HG03039 (cell line): ENCODE measurements at regions not wholly inside any gene's neighbourhood (a gene's known extent, or its start where the extent isn't known, plus 50 kb on each side); places are given as distances from the start of the nearest gene placed in this dataset.

Experiments used
- ATAC-seq: cut with Tn5 transposase; IDR thresholded peaks from one replicate; pipeline ENCODE4 v1.9.1; 2021; ENCODE audit warnings: mild to moderate bottlenecking, moderate library complexity; ENCODE audit not compliant: unreplicated experiment

GRCh38 chrX:140848800-140849199 is 139.2 kb downstream of the LINC00632 start:
- ATAC-seq = no peak

DNA sequence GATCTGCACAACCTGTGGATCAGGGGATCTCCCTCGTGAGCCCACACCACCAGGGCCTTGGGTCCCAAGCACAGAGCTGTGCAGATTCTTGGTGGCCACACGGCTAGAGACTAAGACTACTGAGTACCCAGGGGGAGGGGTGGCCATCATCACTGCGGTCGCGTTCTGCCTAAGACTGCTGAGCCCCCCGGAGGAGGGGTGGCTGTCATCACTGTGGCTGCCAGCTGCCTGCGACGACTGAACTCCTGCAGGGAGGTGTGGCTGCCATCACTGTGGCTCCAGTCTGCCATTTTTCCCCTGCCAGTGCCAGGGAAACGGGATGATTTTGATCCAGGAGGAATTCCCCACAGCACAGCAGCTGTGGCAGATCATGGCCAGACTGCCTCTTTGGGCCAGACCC is 141.7 kb upstream of the SPANXB1 start:
- ATAC-seq = no peak

DNA sequence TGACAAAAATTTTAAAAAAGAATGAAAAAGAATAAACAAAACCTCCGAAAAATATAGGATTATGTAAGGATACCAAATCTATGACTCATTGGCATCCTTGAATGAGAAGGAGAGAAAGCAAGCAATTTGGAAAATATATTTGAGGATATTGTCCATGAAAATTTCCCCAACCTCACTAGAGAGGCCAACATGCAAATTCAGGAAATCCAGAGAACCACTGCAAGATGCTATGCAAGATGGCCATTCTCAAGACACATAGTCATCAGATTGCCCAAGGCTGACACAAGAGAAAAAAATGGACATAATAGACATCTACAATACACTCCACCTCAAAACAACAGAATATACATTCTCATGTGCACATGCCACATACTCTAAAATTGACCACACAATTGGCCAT is 135.9 kb upstream of the SPANXB1 start:
- ATAC-seq = no peak

DNA sequence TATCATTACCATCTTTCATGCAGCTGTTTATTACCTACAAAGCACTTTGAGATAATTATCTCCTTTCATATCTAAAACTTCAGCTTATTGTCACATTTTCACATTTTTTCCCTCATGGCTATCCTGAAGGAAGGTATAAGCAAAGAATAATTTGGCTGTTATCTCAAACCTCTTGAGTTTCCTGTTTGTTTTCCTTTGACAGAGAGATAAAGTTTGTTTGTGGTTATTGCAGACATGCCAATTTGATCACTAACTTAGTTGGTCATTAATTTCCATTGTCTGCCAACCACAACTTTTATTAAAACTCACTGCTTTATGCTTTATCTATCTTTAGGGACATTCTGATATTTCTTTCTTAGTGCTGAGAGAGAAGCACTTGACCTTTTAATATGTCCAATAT is 89.8 kb upstream of the SPANXB1 start:
- no peak for ATAC-seq

DNA sequence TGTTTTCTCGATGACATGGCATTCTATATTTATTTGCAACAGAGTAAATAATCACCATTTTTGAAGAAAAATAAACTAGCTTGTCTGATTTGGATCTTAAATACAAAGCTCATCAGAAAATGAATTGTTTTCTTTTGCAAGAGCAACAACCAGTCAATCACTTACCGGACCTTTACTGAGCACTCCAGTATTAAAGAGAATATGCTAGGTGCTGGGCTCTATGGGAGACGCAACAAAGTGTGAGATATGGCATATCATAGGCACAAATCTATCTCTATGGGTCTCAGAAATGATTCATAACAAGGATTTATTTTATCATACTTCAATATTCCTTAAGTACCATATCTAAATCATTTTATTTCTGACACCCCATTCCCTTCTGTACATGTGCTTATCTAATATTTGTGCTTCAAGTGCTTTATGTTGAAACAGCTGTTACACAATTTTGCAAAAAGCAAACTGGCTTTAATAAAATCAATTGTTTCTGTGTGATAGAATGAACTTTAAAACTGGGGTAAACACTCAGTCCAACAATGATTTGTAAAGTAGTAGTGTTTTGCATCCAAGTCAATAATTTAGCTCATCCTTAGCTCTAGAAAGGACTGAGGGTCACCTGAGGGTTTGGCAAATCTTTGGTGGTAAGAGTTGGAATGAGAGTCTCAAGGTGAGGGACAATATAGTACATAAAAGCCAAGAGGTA is 88.4 kb upstream of the SPANXB1 start:
- ATAC-seq = no peak

GRCh38 chrX:140916872-140917271 is 85.5 kb upstream of the SPANXB1 start:
- no peak for ATAC-seq

- ATAC-seq = peak; percentile 68
These were observed 84.9 kb upstream of the SPANXB1 start for GRCh38 chrX:140917354-140918115.

GRCh38 chrX:140918398-140919038 is 83.9 kb upstream of the SPANXB1 start:
- ATAC-seq = peak; percentile 60

- no peak for ATAC-seq
These were observed 82.0 kb upstream of the SPANXB1 start for GRCh38 chrX:140920416-140920815.

GRCh38 chrX:140923118-140923517 is 79.3 kb upstream of the SPANXB1 start:
- no peak for ATAC-seq

DNA sequence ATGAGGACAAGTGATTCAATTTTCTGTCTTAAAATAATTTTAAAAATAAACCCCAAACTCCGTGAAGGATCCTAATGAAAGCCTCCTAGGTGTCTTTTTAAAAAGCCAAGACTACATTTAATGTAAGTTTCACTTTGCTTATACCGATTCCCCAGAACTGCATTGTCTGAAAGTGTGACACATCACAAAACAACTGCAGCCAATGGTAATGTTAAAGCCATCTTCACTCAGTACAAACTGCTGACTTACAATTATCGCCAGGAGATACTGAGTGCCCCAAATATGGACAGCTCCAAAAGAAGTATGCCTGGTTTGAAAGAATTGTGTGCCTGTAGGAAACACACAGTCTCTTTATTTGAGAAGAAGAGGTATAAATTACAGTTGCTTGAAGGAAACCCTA is 73.7 kb upstream of the SPANXB1 start:
- ATAC-seq = no peak

DNA sequence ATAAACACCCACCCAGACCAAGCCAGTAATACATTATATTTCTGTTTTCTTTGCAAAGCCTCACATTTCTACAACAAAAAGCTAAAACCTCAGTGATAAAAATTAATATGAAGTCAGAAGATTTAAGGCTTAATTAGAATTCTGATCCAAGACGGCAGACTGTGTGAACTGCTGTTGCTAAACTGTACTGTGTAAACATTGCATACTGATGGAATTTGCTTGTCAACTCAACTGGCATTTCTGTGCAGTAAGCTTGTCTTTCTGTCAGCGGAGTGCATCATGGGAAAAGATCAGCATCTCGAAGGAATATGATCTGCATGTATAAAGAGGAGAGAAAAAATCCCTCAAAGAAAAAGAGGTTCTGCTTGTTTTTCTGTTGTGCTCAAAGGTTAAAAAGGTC is 69.4 kb upstream of the SPANXB1 start:
- ATAC-seq = no peak

GRCh38 chrX:140933874-140934655 is 68.3 kb upstream of the SPANXB1 start:
- no peak for ATAC-seq

DNA sequence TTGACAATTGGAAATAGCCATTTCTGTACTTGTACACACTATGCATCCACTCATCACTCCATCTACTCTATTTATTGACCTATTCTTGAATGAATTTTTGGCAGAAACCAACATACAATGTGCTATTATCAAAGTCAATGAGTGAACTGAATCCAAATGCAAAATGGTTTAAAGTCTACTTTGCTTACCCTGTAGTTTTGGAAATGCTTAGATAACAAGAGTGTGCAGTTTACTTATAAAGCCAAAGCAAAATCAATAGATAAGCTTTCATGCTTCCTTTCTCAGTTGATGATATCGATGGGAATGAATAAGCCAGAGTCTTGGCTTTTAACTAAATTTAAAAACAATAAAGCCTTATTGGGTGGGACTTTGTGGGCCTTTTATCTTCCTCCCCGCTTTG is 58.9 kb upstream of the SPANXB1 start:
- ATAC-seq = no peak

GRCh38 chrX:140944710-140945109 is 57.7 kb upstream of the SPANXB1 start:
- no peak for ATAC-seq

- ATAC-seq = no peak
These were observed 53.6 kb upstream of the SPANXB1 start for GRCh38 chrX:140948827-140949226.

- ATAC-seq = no peak
These were observed 53.2 kb upstream of the SPANXB1 start for GRCh38 chrX:140949233-140949632.
